GM12865 (cell line): ENCODE measurements at regions not wholly inside any gene's neighbourhood (a gene's known extent, or its start where the extent isn't known, plus 50 kb on each side); places are given as distances from the start of the nearest gene placed in this dataset.
A peak's percentile ranks its signal among the peaks of the same experiment; 100 is the strongest.

Experiments
- DNase-seq: peaks from one replicate; pipeline ENCODE4 v3.0.0; 2010; ENCODE audit warnings: low read depth
- H3K4me3 ChIP-seq: 2 replicates; pipeline ENCODE4 v1.5.1; 2011; ENCODE audit warnings: mild to moderate bottlenecking, low read depth, low read length, control low read depth
- CTCF ChIP-seq: IDR thresholded peaks from 2 replicates; pipeline ENCODE4 v1.5.1; 2011; ENCODE audit warnings: low read length, control low read depth, low read depth, inconsistent platforms; ENCODE audit not compliant: insufficient read depth; ENCODE audit errors: missing control alignments

- no peak overlapping the region for H3K4me3 ChIP-seq
- no peak for TF ChIP-seq CTCF
- no peak for DNase-seq
Measured at GRCh38 chr11:45544826-45545225, 120.6 kb downstream of the CHST1 start.

GRCh38 chr11:45543808-45544422 is 121.5 kb downstream of the CHST1 start:
- TF ChIP-seq CTCF: no peak
- peak; percentile 13 for DNase-seq
- H3K4me3 ChIP-seq: no peak overlapping the region

GRCh38 chr11:45543081-45543480 is 122.3 kb downstream of the CHST1 start:
- no peak for TF ChIP-seq CTCF
- H3K4me3 ChIP-seq: no peak overlapping the region
- DNase-seq: no peak

- H3K4me3 ChIP-seq: no peak overlapping the region
- no peak for TF ChIP-seq CTCF
- DNase-seq: no peak
Measured at GRCh38 chr11:45541693-45542434, 123.6 kb downstream of the CHST1 start.

- TF ChIP-seq CTCF: no peak
- H3K4me3 ChIP-seq: no peak overlapping the region
- DNase-seq: no peak
Measured at GRCh38 chr11:45538939-45539338, 126.5 kb downstream of the CHST1 start.

GRCh38 chr11:45538363-45538762 is 127.1 kb downstream of the CHST1 start:
- TF ChIP-seq CTCF: no peak
- no peak for DNase-seq
- no peak overlapping the region for H3K4me3 ChIP-seq
